ENCODE measurements at regions not wholly inside any gene's neighbourhood (a gene's known extent, or its start where the extent isn't known, plus 50 kb on each side); places are given as distances from the start of the nearest gene placed in this dataset.
"Not testable (repeated sequence)": the region's sequence is repeated elsewhere in the genome, so short reads cannot be mapped to it uniquely, and the experiment has no call there.

DNA sequence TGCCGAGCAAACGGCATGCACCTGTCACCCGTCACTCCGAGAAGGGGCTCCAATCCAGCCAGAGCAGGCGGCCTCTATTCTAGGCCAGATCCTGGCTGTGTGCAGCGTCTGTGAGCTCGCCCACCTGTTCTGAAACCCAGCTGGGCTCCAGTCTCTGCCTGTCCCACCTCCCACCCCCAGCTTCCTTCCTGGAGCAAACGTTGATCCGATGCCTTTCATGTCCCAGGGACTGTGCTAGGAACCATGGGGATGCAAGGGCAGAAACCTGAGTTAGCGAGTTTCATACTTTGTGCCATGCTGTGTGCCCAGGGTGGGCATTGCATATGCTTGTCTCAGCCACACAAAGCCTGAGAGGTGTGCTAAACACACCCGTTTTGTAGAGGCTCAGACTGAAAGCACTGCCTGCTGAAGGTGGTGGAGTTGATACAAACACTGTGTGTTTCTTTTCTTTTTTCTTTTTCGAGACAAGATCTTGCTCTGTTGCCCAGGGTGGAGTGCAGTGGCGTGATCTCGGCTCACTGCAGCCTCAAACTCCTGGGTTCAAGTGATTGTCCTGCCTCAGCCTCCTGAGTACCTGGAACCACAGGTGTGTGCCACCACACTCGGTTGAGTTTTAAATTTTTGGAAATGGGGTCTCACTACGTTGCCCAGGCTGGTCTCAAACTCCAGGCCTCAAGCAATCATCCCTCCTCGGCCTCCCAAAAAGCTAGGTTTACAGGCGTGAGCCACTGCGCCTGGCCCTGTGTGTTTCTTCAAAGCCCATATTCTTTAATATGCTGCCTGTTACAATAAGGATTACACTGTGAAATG is 84.1 kb upstream of the MED13L start:
- no peak for DNase-seq

GRCh38 chr12:116365114-116365513 is 87.6 kb upstream of the MED13L start:
- DNase-seq: no peak

GRCh38 chr12:116365606-116366455 is 88.3 kb upstream of the MED13L start:
- no peak for DNase-seq

- no peak for DNase-seq
Measured at GRCh38 chr12:116366456-116366776, 88.9 kb upstream of the MED13L start.

DNA sequence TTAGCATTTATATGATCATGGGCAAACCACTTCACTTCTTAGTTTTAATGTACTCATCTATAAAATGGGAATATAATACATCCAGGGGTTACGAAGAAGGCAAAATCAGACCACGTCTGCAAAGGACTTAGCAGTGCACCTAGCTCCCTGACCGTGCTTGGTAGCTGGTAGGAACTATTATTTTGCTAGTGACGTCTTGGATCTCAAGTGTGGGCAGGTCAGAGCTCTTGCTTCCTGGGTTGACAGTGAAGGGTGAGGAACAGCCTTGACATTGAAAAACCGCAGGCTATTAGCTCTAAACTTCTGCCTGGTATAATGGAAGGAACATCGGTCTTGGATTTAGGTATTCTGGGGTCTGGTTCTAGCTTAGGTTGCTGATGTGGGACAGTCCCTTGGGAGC is 89.3 kb upstream of the MED13L start:
- no peak for DNase-seq

DNA sequence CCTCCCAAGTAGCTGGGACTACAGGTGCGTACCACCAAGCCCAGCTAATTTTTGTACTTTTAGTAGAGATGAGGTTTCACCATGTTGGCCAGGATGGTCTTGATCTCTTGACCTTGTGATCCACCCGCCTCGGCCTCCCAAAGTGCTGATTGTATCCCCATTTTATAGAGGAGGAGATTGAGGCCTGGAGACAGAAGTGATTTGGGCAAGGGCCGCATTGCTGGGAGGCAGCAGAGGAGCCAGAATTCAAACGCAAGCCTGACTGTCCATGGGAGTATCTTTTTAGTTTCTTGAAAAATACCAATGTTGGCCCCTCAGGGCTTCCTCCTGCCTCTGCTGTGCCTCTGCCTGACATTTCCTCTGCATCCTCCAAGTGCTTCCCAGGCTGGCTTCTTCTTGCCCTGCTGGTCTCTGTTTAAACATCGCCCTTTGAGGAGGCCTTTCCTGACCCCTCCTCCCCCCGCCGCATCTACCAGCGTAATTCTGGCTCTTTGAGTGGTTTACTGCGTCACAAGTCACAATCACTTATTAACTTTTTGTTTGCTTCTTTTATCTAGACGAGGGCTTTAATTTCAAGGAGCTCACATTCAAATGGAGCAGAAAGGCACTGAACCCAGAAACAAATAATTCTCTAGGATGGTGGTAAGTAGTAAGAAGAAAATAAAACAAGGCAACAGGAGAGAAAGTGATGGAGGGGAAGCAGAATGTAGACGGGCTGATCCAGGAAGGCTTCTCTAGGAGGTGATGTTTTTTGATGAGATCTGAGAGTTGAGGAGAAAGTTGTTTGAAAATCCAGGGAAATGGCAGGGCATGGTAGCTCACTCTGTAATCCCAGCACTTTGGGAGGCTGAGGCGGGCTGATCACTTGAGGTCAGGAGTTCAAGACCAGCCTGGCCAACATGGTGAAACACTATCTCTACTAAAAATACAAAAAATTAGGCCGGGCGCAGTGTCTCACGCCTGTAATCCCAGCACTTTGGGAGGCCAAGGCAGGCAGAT is 91.0 kb upstream of the MED13L start:
- DNase-seq: no peak

- no peak for DNase-seq
Measured at GRCh38 chr12:116370004-116370404, 92.5 kb upstream of the MED13L start.

DNA sequence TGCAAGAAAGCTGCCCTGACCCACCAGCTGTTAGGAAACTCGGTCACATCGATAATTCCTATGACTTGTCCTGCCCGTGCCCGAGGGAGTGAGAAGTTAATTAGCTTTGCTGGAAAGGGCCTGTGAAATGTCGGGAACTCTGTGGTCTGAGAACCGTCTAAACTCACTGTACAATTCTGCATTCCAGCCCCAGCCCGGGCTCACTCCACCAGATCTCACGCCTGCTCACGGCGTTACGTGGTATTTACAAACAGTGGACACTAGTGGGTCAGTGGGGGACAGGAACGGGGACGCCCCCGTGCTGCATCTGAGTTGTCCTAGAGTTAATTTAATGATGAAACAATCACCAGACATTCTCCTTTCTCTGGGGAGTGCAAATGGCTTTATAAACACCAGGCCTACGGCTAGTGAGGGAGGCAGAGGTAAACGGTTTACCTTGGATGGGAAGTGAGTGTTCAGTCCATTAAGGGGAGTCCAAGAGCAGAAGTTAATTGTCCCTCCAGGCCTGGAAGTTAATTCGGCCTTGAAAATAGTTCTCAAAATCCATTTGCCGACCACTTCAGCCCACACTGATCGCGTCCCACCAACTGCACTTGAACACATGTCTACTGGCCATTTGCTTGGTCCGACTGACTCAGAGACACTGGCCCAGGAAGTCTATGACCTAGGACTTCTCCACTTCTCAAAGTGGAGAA is 93.5 kb upstream of the MED13L start:
- DNase-seq: no peak

DNA sequence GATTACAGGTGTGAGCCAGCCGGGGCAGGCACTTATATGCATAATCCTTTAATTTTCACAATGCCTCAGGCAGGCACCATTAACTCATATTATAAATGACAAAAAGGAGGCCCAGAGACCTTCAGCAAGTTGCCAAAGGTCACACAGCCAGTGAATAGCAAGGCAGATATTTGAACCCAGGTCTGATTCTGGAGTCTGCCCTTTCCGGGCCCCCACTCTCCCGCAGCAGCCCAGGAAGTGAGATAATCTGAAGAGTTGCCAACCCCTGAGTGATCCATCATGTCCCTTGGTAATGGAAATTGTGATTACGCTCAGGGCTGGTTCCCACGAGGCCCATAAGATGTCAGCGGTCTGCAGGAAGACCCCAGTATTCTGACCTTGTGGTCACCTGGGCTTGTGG is 95.3 kb upstream of the MED13L start:
- DNase-seq: no peak

- DNase-seq: no peak
Measured at GRCh38 chr12:116373572-116374206, 96.2 kb upstream of the MED13L start.

DNA sequence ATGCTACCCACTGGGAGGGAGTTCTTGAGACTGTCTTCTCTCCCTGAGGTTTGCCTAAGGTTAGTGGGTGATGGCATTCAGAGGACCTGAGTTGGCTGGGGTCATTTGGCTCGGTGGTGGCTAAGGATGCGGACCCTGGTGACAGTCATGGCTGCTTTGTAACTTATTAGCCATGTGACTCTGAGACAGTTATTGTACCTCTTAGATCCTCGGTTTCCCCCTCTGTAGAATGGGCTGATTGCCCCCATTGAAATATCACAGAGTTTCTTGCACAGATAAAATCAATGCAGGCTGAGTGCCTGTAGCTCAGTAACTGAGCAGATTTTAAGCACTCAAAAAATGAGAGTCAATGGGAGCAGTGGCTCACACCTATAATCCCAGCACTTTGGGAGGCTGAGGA is 96.7 kb upstream of the MED13L start:
- DNase-seq: no peak

GRCh38 chr12:116375278-116375842 is 97.9 kb upstream of the MED13L start:
- DNase-seq: no peak

- peak; percentile 68 for DNase-seq
Measured at GRCh38 chr12:116376354-116377193, 99.1 kb upstream of the MED13L start.

DNA sequence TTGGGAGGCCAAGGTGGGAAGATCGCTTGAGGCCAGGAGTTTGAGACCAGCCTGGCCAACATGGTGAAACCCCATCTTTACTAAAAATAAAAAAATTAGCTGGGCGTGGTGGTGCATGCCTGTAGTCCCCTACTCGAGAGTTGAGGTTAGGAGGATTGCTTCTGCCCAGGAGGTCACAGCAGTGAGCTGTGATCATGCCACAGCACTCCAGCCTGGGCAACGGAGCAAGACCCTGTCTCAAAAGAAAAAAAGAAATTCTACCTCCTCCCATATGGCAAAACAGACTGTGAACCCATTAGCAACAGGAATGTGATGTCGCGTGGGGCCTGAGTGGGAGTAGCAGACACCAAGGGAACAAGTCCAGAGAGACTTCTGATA is 99.7 kb upstream of the MED13L start:
- not testable (repeated sequence) for DNase-seq

- DNase-seq: no peak
Measured at GRCh38 chr12:116378002-116378401, 100.5 kb upstream of the MED13L start.

- DNase-seq: no peak
Measured at GRCh38 chr12:116380108-116380507, 102.6 kb upstream of the MED13L start.

DNA sequence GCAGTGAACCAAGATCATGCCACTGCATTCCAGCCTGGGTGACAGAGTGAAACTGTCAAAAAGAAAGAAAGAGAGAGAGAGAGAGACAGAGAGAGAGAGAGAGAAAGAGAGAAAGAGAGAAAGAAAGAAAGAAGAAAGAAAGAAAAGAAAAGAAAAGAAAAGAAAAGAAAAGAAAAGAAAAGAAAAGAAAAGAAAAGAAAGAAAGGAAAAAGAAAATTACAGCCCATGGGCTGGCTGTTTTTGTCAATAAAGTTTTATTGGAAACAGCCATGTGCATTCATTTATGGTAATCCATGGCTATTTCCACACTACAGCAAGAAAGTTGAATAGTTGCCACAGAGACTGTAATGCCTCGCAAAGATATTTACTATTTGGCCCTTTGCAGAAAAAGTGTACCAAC is 103.2 kb upstream of the MED13L start:
- DNase-seq: not testable (repeated sequence)

DNA sequence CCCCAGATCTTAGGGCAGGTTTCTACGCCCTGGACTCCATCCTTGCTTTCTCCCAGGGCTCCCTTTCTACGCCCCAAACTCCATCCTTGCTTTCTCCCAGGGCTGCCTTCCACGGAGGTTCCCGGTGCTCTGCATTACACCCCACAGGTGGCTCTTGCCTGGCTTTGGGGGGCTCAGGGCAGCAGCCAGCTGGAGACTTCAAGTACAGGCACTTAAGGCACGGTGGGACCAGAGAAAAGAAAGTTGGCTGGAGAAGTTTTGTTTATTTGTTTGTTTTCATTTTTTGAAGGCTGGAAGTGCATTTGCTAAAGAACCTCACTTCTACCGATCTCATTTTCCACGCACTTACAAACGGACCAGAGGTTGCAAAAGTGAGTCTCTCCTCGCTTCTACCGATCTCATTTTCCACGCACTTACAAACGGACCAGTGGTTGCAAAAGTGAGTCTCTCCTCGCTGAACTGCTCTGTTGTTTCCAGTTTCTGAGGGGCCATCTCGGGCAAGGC is 103.8 kb upstream of the MED13L start:
- no peak for DNase-seq

- no peak for DNase-seq
Measured at GRCh38 chr12:116381744-116382685, 104.5 kb upstream of the MED13L start.

Measured in activated CD4-positive, alpha-beta T cell treated with anti-CD3 and anti-CD28 coated beads, Interleukin-2, Interleukin-6, amounts not matched to agents 100 ng/mL and 50 ng/mL, durations not matched to agents 16 hours and 8 hours (primary cell).